ENCODE measurements at regions not wholly inside any gene's neighbourhood (a gene's known extent, or its start where the extent isn't known, plus 50 kb on each side); places are given as distances from the start of the nearest gene placed in this dataset.

- no peak for TF ChIP-seq EZH2phosphoT487 (IDR thresholded peaks at IDR 0.05; ENCODE audit: insufficient read depth, low read depth)
- TF ChIP-seq EZH2 (IDR thresholded peaks at IDR 0.05; ENCODE audit: insufficient read depth, poor library complexity, severe bottlenecking) = no peak
- in situ Hi-C loops (cut with MboI) = no loop called here
Observed at GRCh38 chr3:157958457-157958856, 147.8 kb downstream of the SHOX2 start.

GRCh38 chr3:157956850-157957249 is 149.4 kb downstream of the SHOX2 start:
- H3K27me3 ChIP-seq (replicated peaks; ENCODE audit: insufficient read depth) = no peaks in the 10 kb centered on the region
- no peaks in the 10 kb centered on the region for H3K9me3 ChIP-seq (ENCODE audit: low read depth)
- DNase-seq = no peak
- no peaks in the 10 kb centered on the region for H3K4me1 ChIP-seq (ENCODE audit: insufficient read depth)
- WGBS, 2 experiments (ENCODE audit: low coverage in 1 of 2, low lambda C conversion rate in 2 of 2, missing lambda C conversion rate in 2 of 2) = 65 to 85% methylated on average over 4 of the region's 4 CpGs
- H3K4me3 ChIP-seq = no peak overlapping the region
- H3K9me2 ChIP-seq (ENCODE audit: insufficient read depth) = no peaks in the 10 kb centered on the region
- H3K4me2 ChIP-seq (ENCODE audit: unreplicated experiment) = no peak overlapping the region
- no peaks in the 10 kb centered on the region for H3K79me2 ChIP-seq (ENCODE audit: insufficient read depth)
- H2AFZ ChIP-seq = no peak overlapping the region
- TF ChIP-seq EZH2phosphoT487 (IDR thresholded peaks at IDR 0.05; ENCODE audit: insufficient read depth, low read depth) (no peak), EZH2 (IDR thresholded peaks at IDR 0.05; ENCODE audit: insufficient read depth, poor library complexity, severe bottlenecking) (no peak)
- H3F3A ChIP-seq (ENCODE audit: insufficient read depth) = no peaks in the 10 kb centered on the region
- H3K9ac ChIP-seq = no peak overlapping the region
- in situ Hi-C loops (cut with MboI) = no loop called here
- no peaks in the 10 kb centered on the region for H4K20me1 ChIP-seq (ENCODE audit: insufficient read depth)
- H3K36me3 ChIP-seq (ENCODE audit: low read depth) = no peaks in the 10 kb centered on the region
- H3K27ac ChIP-seq = no peak overlapping the region

More at GRCh38 chr3:157958457-157958856, 147.8 kb downstream of the SHOX2 start:
- H3K4me3 ChIP-seq = no peak overlapping the region
- H3K27me3 ChIP-seq (replicated peaks; ENCODE audit: insufficient read depth) = no peaks in the 10 kb centered on the region
- no peak overlapping the region for H2AFZ ChIP-seq
- no peaks in the 10 kb centered on the region for H3K9me2 ChIP-seq (ENCODE audit: insufficient read depth)
- H4K20me1 ChIP-seq (ENCODE audit: insufficient read depth) = no peaks in the 10 kb centered on the region
- H3K27ac ChIP-seq = no peak overlapping the region
- H3K36me3 ChIP-seq (ENCODE audit: low read depth) = no peaks in the 10 kb centered on the region
- H3K4me1 ChIP-seq (ENCODE audit: insufficient read depth) = no peaks in the 10 kb centered on the region
- no peaks in the 10 kb centered on the region for H3F3A ChIP-seq (ENCODE audit: insufficient read depth)
- no peaks in the 10 kb centered on the region for H3K9me3 ChIP-seq (ENCODE audit: low read depth)
- no peak overlapping the region for H3K9ac ChIP-seq
- 65 to 67% methylated on average over 10 of the region's 10 CpGs for WGBS, 2 experiments (ENCODE audit: low coverage in 1 of 2, low lambda C conversion rate in 2 of 2, missing lambda C conversion rate in 2 of 2)
- DNase-seq = no peak
- no peaks in the 10 kb centered on the region for H3K79me2 ChIP-seq (ENCODE audit: insufficient read depth)
- H3K4me2 ChIP-seq (ENCODE audit: unreplicated experiment) = no peak overlapping the region

GRCh38 chr3:157956176-157956575 is 150.0 kb downstream of the SHOX2 start:
- in situ Hi-C loops (cut with MboI) = no loop called here
- H3F3A ChIP-seq (ENCODE audit: insufficient read depth) = no peaks in the 10 kb centered on the region
- no peaks in the 10 kb centered on the region for H4K20me1 ChIP-seq (ENCODE audit: insufficient read depth)
- no peaks in the 10 kb centered on the region for H3K27me3 ChIP-seq (replicated peaks; ENCODE audit: insufficient read depth)
- 74 to 75% methylated on average over 4 of the region's 4 CpGs for WGBS, 2 experiments (ENCODE audit: low coverage in 1 of 2, low lambda C conversion rate in 2 of 2, missing lambda C conversion rate in 2 of 2)
- H3K4me3 ChIP-seq = no peak overlapping the region
- no peaks in the 10 kb centered on the region for H3K9me2 ChIP-seq (ENCODE audit: insufficient read depth)
- H3K79me2 ChIP-seq (ENCODE audit: insufficient read depth) = no peaks in the 10 kb centered on the region
- no peak for TF ChIP-seq EZH2phosphoT487 (IDR thresholded peaks at IDR 0.05; ENCODE audit: insufficient read depth, low read depth)
- TF ChIP-seq EZH2 (IDR thresholded peaks at IDR 0.05; ENCODE audit: insufficient read depth, poor library complexity, severe bottlenecking) = no peak
- no peak overlapping the region for H3K9ac ChIP-seq
- no peaks in the 10 kb centered on the region for H3K36me3 ChIP-seq (ENCODE audit: low read depth)
- no peak overlapping the region for H2AFZ ChIP-seq
- DNase-seq = no peak
- H3K9me3 ChIP-seq (ENCODE audit: low read depth) = no peaks in the 10 kb centered on the region
- no peaks in the 10 kb centered on the region for H3K4me1 ChIP-seq (ENCODE audit: insufficient read depth)
- no peak overlapping the region for H3K27ac ChIP-seq
- H3K4me2 ChIP-seq (ENCODE audit: unreplicated experiment) = no peak overlapping the region

- H3K4me2 ChIP-seq (ENCODE audit: unreplicated experiment) = no peak overlapping the region
- no peaks in the 10 kb centered on the region for H3K9me2 ChIP-seq (ENCODE audit: insufficient read depth)
- TF ChIP-seq EZH2phosphoT487 (IDR thresholded peaks at IDR 0.05; ENCODE audit: insufficient read depth, low read depth) (no peak), EZH2 (IDR thresholded peaks at IDR 0.05; ENCODE audit: insufficient read depth, poor library complexity, severe bottlenecking) (no peak)
- no peak overlapping the region for H3K27ac ChIP-seq
- H3K79me2 ChIP-seq (ENCODE audit: insufficient read depth) = no peaks in the 10 kb centered on the region
- no peaks in the 10 kb centered on the region for H4K20me1 ChIP-seq (ENCODE audit: insufficient read depth)
- in situ Hi-C loops (cut with MboI) = no loop called here
- H3F3A ChIP-seq (ENCODE audit: insufficient read depth) = no peaks in the 10 kb centered on the region
- 28 to 34% methylated on average over 2 of the region's 2 CpGs for WGBS, 2 experiments (ENCODE audit: low coverage in 1 of 2, low lambda C conversion rate in 2 of 2, missing lambda C conversion rate in 2 of 2)
- H3K9me3 ChIP-seq (ENCODE audit: low read depth) = no peaks in the 10 kb centered on the region
- no peaks in the 10 kb centered on the region for H3K27me3 ChIP-seq (replicated peaks; ENCODE audit: insufficient read depth)
- no peak overlapping the region for H2AFZ ChIP-seq
- no peak for DNase-seq
- H3K36me3 ChIP-seq (ENCODE audit: low read depth) = no peaks in the 10 kb centered on the region
- H3K4me3 ChIP-seq = no peak overlapping the region
- H3K9ac ChIP-seq = no peak overlapping the region
- no peaks in the 10 kb centered on the region for H3K4me1 ChIP-seq (ENCODE audit: insufficient read depth)
Observed at GRCh38 chr3:157953565-157953964, 152.7 kb downstream of the SHOX2 start.
